Fibroblast of villous mesenchyme (primary cell): ENCODE measurements at regions not wholly inside any gene's neighbourhood (a gene's known extent, or its start where the extent isn't known, plus 50 kb on each side); places are given as distances from the start of the nearest gene placed in this dataset.
A peak's percentile ranks its signal among the peaks of the same experiment; 100 is the strongest.

Experiments
- DNase-seq: peaks from one replicate; pipeline ENCODE4 v3.0.0-alpha.2; 2010; ENCODE audit warnings: low read depth
- H3K4me3 ChIP-seq: 2 replicates; pipeline ENCODE4 v1.5.1; 2011; ENCODE audit warnings: low read depth, mild to moderate bottlenecking, low read length
- CTCF ChIP-seq: IDR thresholded peaks from 2 replicates; pipeline ENCODE4 v1.5.1; 2012; ENCODE audit warnings: low read depth, mild to moderate bottlenecking, low read length; ENCODE audit not compliant: insufficient read depth

- DNase-seq, result no peak
- no peak overlapping the region for H3K4me3 ChIP-seq
- no peak for TF ChIP-seq CTCF
These were observed 123.1 kb downstream of the DKK1 start for GRCh38 chr10:52437205-52437646.

DNA sequence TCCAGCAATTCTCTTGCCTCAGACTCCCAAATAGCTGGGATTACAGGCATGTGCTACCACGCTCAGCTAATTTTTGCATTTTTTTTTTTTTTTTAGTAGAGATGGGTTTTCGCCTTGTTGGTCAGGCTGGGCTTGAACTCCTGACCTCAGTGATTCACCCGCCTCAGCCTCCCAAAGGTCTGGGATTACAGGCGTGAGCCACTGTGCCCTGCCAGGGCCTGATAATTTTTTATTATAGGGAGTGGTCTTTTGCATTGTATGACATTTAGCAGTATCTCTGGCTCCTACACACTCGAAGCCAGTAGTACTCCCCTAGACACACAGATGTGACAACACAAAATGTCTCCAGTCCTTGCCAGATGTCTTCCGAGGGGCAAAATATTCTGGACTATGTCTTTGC is 124.0 kb downstream of the DKK1 start:
- no peak for DNase-seq
- no peak for TF ChIP-seq CTCF
- H3K4me3 ChIP-seq, result no peak overlapping the region

GRCh38 chr10:52440612-52441285 is 126.7 kb downstream of the DKK1 start:
- H3K4me3 ChIP-seq, result no peak overlapping the region
- peak; percentile 27 for TF ChIP-seq CTCF
- DNase-seq, result peak; percentile 39

DNA sequence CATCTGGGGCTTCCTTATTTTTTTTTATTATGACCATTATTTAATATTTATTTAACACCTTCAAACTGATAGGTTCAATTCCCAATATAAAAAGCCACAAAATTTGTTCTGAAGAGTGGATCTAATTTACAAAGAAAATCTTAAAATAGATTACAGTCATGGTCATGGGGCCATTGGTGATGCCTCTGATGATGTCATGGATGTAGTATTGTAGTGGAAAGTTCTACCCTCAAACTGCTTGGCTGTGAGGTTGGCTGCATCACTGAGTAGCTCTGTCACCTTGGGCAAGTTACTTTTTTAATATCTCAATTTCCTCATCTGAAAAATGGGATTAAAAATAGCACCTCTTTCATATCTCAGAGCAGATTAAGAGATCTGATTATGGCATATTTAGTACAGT is 128.5 kb downstream of the DKK1 start:
- peak; percentile 55 for DNase-seq
- no peak for TF ChIP-seq CTCF
- H3K4me3 ChIP-seq, result no peak overlapping the region

- peak; percentile 92 for DNase-seq
- TF ChIP-seq CTCF, result no peak
- no peak overlapping the region for H3K4me3 ChIP-seq
These were observed 129.6 kb downstream of the DKK1 start for GRCh38 chr10:52443419-52444388.

GRCh38 chr10:52446391-52446790 is 132.3 kb downstream of the DKK1 start:
- TF ChIP-seq CTCF, result no peak
- no peak overlapping the region for H3K4me3 ChIP-seq
- no peak for DNase-seq
